Tibial artery (tissue), 4 donors: ENCODE measurements at regions not wholly inside any gene's neighbourhood (a gene's known extent, or its start where the extent isn't known, plus 50 kb on each side); places are given as distances from the start of the nearest gene placed in this dataset.

Source experiments
- DNase-seq, 2 donors: peaks; one replicate each; pipeline ENCODE4 v3.0.0-alpha.2; 2019
- H3K27ac ChIP-seq, 2 donors: fragments of 200-600 bp; sonication (generic) in 1 of 2; 1 replicate in 1 of 2; 2 replicates in 1 of 2; pipeline ENCODE4 v1.5.1; 2018 to 2019; ENCODE audit warnings: mild to moderate bottlenecking in 1 of 2
- H3K27me3 ChIP-seq, 2 donors: fragments of 200-600 bp; sonication (generic) in 1 of 2; one replicate each; pipeline versions ENCODE4 v1.5.1 to v1.6.0; 2016 to 2019
- H3K36me3 ChIP-seq, 3 donors: fragments of 200-600 bp; sonication (generic) in 2 of 3; one replicate each; pipeline ENCODE4 v1.5.1; 2016 to 2019; ENCODE audit warnings: mild to moderate bottlenecking in 2 of 3
- H3K4me1 ChIP-seq, 4 donors: fragments of 200-600 bp; sonication (generic) in 2 of 4; 1 replicate in 3 of 4; 2 replicates in 1 of 4; pipeline ENCODE4 v1.5.1; 2016 to 2019
- H3K4me3 ChIP-seq, 2 donors: fragments of 200-600 bp; sonication (generic) in 1 of 2; 1 replicate in 1 of 2; 2 replicates in 1 of 2; pipeline ENCODE4 v1.5.1; 2018 to 2019; ENCODE audit warnings: mild to moderate bottlenecking in 2 of 2
- H3K9me3 ChIP-seq, 3 donors: fragments of 200-600 bp; sonication (generic) in 1 of 3; one replicate each; pipeline ENCODE4 v1.5.1; 2016 to 2019
- intact Hi-C: fragments of 100-400 bp; cut with DNase I; formaldehyde crosslinking; loops from one replicate; pipeline ENCODE4 v1.15.0; 2023; ENCODE audit warnings: low total_unique reads
- TF ChIP-seq, protein P1 (sequence below), 2 experiments: fragments of 200-600 bp in 1 of 2; fragments of 450-650 bp in 1 of 2; IDR thresholded peaks; one replicate each; pipeline ENCODE4 v1.5.1; 2017 to 2019; ENCODE audit warnings: antibody characterized with exemption in 2 of 2, mild to moderate bottlenecking in 1 of 2, moderate library complexity in 1 of 2

DNA sequence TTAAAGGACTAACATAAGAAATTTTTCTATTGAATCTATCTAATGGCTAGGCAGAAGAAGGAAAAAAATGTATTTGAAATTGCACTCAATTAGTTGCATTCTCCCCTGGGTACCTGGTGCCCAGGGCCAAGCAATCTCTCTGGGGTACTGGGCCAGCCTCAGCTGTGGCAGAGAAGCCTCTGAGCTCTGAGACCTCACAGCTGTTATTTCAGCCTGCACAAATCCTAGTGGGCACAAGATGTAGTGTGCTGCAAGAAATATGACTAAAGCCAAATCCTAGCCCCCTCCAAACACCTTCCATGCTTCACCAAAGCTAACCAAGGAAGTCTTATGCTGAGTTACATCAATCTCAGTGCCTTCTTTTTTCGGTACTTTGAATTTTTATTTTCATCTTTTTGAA lies 478.4 kb downstream of the STK39 start:
- Histone ChIP-seq H3K9me3 (no peaks in the 10 kb centered on the region), H3K27me3 (no peaks in the 10 kb centered on the region), H3K4me3 (no peak overlapping the region), H3K36me3 (no peaks in the 10 kb centered on the region), H3K4me1 (no peaks in the 10 kb centered on the region), H3K27ac (no peak overlapping the region)
- TF ChIP-seq, protein P1, sequence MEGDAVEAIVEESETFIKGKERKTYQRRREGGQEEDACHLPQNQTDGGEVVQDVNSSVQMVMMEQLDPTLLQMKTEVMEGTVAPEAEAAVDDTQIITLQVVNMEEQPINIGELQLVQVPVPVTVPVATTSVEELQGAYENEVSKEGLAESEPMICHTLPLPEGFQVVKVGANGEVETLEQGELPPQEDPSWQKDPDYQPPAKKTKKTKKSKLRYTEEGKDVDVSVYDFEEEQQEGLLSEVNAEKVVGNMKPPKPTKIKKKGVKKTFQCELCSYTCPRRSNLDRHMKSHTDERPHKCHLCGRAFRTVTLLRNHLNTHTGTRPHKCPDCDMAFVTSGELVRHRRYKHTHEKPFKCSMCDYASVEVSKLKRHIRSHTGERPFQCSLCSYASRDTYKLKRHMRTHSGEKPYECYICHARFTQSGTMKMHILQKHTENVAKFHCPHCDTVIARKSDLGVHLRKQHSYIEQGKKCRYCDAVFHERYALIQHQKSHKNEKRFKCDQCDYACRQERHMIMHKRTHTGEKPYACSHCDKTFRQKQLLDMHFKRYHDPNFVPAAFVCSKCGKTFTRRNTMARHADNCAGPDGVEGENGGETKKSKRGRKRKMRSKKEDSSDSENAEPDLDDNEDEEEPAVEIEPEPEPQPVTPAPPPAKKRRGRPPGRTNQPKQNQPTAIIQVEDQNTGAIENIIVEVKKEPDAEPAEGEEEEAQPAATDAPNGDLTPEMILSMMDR (IDR thresholded peaks at IDR 0.05): no peak
- intact Hi-C loops: no loop called here
- no peak for DNase-seq

DNA sequence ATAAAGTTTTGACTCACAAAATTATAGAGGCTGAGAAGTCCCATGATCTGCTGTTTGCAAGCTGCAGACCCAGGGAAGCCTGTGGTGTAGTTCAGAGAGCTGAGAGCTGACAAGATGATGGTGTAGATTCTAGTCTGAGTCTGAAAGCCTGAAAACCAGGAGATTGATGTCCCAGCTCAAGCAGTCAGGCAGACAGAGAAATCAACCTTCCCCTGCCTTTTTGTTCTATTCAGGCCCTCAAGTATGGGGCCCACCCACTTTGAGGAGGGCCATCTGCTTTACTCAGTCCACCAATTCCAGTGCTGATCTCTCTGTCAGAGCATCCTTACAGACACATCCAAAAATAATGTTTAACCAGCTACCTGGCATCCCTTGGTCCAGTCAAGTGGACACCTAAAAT lies 479.6 kb downstream of the STK39 start:
- TF ChIP-seq, protein P1 (IDR thresholded peaks at IDR 0.05): no peak
- no peaks in the 10 kb centered on the region for H3K27me3 ChIP-seq
- no peak overlapping the region for H3K4me3 ChIP-seq
- no peak overlapping the region for H3K27ac ChIP-seq
- no peaks in the 10 kb centered on the region for H3K9me3 ChIP-seq
- H3K4me1 ChIP-seq: no peaks in the 10 kb centered on the region
- intact Hi-C loops: no loop called here
- H3K36me3 ChIP-seq: no peaks in the 10 kb centered on the region
- DNase-seq: no peak

DNA sequence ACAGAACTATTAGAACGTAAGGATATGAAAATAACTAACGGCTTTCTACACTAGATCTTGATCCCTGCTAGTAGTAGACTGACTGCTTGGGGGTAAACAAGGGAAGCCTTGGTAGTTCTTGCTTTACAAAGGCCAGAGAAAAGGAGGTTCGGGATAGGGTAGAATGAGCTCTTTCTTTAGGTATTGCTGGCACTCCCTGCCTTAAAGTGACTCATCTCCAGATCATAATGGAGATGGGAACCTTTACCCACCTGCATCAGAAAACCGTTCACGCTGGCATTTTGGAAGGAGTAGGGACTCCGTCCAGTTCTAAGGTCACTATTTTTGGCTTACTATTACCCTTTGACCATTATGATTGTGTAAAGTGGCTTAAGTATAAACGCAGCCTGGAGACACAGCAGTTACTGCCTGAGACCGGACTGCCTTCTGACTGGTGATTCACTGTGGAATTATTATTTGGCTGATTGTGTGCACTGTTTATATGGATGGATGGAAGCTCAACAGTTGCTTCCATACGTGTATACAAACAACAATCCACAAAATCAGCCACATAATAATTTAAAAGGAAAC lies 482.5 kb downstream of the STK39 start:
- Histone ChIP-seq H3K4me3 (no peak overlapping the region), H3K27ac (no peak overlapping the region), H3K36me3 (no peaks in the 10 kb centered on the region), H3K4me1 (no peaks in the 10 kb centered on the region), H3K27me3 (no peaks in the 10 kb centered on the region), H3K9me3 (no peaks in the 10 kb centered on the region)
- intact Hi-C loops: no loop called here
- no peak for DNase-seq
- TF ChIP-seq, protein P1 (IDR thresholded peaks at IDR 0.05): no peak

DNA sequence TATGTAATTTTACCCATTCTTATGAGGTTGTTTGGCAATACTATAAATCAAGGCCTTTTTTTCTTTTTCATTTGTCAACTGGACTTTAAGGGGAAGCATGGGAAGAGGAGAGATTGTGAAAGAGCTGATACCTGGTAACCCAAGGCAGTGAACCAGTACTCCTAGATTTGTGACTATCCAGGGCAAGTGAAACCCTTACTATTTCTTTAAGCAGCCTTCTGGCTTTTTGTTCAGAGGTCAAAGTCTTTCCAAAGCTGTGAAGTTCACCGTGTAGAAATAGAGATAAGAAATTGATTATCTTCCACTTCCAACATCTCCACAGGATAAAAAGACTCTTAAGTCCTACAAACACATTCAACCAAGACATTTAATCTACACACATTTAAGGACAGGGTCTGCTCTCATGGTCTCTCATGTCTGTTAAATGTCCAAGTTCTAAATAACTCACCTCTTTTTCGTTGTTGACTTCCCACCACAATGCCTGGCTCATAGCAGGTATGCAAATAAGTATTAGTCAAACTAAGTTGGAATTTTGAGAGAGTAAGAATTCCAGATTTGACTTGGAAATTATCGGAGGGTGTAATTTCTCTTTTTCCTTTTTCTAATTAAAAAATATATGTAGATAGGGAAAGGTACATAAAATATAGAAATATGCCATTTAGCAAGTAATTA lies 485.8 kb downstream of the STK39 start:
- DNase-seq: no peak
- TF ChIP-seq, protein P1 (IDR thresholded peaks at IDR 0.05): no peak
- H3K36me3 ChIP-seq: no peaks in the 10 kb centered on the region
- H3K4me1 ChIP-seq: no peaks in the 10 kb centered on the region
- H3K27ac ChIP-seq: no peak overlapping the region
- no peaks in the 10 kb centered on the region for H3K9me3 ChIP-seq
- no peak overlapping the region for H3K4me3 ChIP-seq
- intact Hi-C loops: no loop called here
- no peaks in the 10 kb centered on the region for H3K27me3 ChIP-seq

DNA sequence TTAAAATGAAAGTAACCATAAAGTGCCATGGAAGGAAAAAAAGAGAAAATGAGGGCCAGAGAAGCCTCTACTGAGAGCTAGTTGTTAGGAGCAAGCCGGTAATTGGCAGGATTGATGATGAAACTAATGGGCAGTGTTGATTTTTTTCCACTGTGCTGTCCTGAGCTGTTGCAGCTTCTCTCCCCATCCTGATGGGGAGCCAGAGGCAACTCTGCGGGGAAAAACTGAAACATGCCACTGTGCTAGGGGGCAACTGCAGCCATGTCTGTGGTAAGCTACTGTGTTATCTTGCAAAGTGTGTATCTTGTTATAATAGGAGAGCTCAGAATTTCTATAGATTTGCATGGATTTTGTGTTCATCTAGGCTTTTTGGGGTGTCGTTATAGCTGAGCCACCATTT lies 487.9 kb downstream of the STK39 start:
- TF ChIP-seq, protein P1 (IDR thresholded peaks at IDR 0.05): no peak
- Histone ChIP-seq H3K4me3 (no peak overlapping the region), H3K36me3 (no peaks in the 10 kb centered on the region), H3K9me3 (no peaks in the 10 kb centered on the region), H3K4me1 (no peaks in the 10 kb centered on the region), H3K27me3 (no peaks in the 10 kb centered on the region), H3K27ac (no peak overlapping the region)
- no peak for DNase-seq
- intact Hi-C loops: no loop called here
